ENCODE measurements at regions not wholly inside any gene's neighbourhood (a gene's known extent, or its start where the extent isn't known, plus 50 kb on each side); places are given as distances from the start of the nearest gene placed in this dataset.

- H4K12ac ChIP-seq (ENCODE audit: low read depth, low read length) = no peak overlapping the region
- H4K8ac ChIP-seq (ENCODE audit: low read depth, low read length) = no peak overlapping the region
- H3K4me3 ChIP-seq (ENCODE audit: low read depth, low read length) = no peak overlapping the region
- H2BK5ac ChIP-seq (ENCODE audit: low read depth, low read length, poor library complexity) = no peak overlapping the region
- no peak overlapping the region for H3K27ac ChIP-seq (ENCODE audit: low read depth, low read length)
- H3K79me2 ChIP-seq (ENCODE audit: control insufficient read depth, insufficient read depth, low read length, poor library complexity) = no peaks in the 10 kb centered on the region
- H3K23ac ChIP-seq (ENCODE audit: low read length) = no peak overlapping the region
- H3K14ac ChIP-seq (ENCODE audit: low read length) = no peak overlapping the region
- H3K27me3 ChIP-seq (ENCODE audit: insufficient read depth, low read length) = no peaks in the 10 kb centered on the region
- no peak overlapping the region for H2AFZ ChIP-seq (ENCODE audit: insufficient read depth, low read length, poor library complexity)
- no peaks in the 10 kb centered on the region for H3K36me3 ChIP-seq (ENCODE audit: control insufficient read depth in 1 of 2, insufficient read depth in 2 of 2, low read length in 2 of 2)
- DNase-seq = no peak
- H3K9ac ChIP-seq (ENCODE audit: low read length) = no peak overlapping the region
- H2BK120ac ChIP-seq (ENCODE audit: insufficient read depth, low read length, poor library complexity) = no peak overlapping the region
- no peak overlapping the region for H3K4me2 ChIP-seq (ENCODE audit: low read length)
- H3K9me3 ChIP-seq (ENCODE audit: insufficient read depth, low read depth, low read length) = no peaks in the 10 kb centered on the region
- H3K4me1 ChIP-seq (ENCODE audit: control insufficient read depth in 1 of 2, insufficient read depth in 2 of 2, low read length in 2 of 2) = no peaks in the 10 kb centered on the region
- no peak overlapping the region for H2AK5ac ChIP-seq (ENCODE audit: low read length)
- no peaks in the 10 kb centered on the region for H3K79me1 ChIP-seq (ENCODE audit: low read length)
- H2BK12ac ChIP-seq (ENCODE audit: low read length) = no peak overlapping the region
- no peak overlapping the region for H3K4ac ChIP-seq (ENCODE audit: low read depth, low read length)
- H4K91ac ChIP-seq (ENCODE audit: low read depth, low read length) = no peak overlapping the region
- H3K18ac ChIP-seq (ENCODE audit: low read length) = no peak overlapping the region
- WGBS (ENCODE audit: extremely low coverage, insufficient coverage, insufficient read length) = no CpG with 5 or more reads among the region's 9 CpGs
Measured at GRCh38 chr12:93061473-93062419, 132.7 kb upstream of the EEA1 start.

- Histone ChIP-seq H4K91ac (ENCODE audit: low read depth, low read length) (no peak overlapping the region), H3K4ac (ENCODE audit: low read depth, low read length) (no peak overlapping the region), H2BK12ac (ENCODE audit: low read length) (no peak overlapping the region), H3K27ac (ENCODE audit: low read depth, low read length) (no peak overlapping the region), H3K18ac (ENCODE audit: low read length) (no peak overlapping the region), H3K23ac (ENCODE audit: low read length) (no peak overlapping the region), H2BK5ac (ENCODE audit: low read depth, low read length, poor library complexity) (no peak overlapping the region), H3K36me3 (ENCODE audit: control insufficient read depth in 1 of 2, insufficient read depth in 2 of 2, low read length in 2 of 2) (no peaks in the 10 kb centered on the region), H2BK120ac (ENCODE audit: insufficient read depth, low read length, poor library complexity) (no peak overlapping the region), H3K4me2 (ENCODE audit: low read length) (no peak overlapping the region), H3K4me1 (ENCODE audit: control insufficient read depth in 1 of 2, insufficient read depth in 2 of 2, low read length in 2 of 2) (no peaks in the 10 kb centered on the region), H3K27me3 (ENCODE audit: insufficient read depth, low read length) (no peaks in the 10 kb centered on the region), H3K9me3 (ENCODE audit: insufficient read depth, low read depth, low read length) (no peaks in the 10 kb centered on the region), H4K12ac (ENCODE audit: low read depth, low read length) (no peak overlapping the region), H3K9ac (ENCODE audit: low read length) (no peak overlapping the region), H2AFZ (ENCODE audit: insufficient read depth, low read length, poor library complexity) (no peak overlapping the region), H3K4me3 (ENCODE audit: low read depth, low read length) (no peak overlapping the region), H3K14ac (ENCODE audit: low read length) (no peak overlapping the region), H2AK5ac (ENCODE audit: low read length) (no peak overlapping the region), H3K79me1 (ENCODE audit: low read length) (no peaks in the 10 kb centered on the region), H3K79me2 (ENCODE audit: control insufficient read depth, insufficient read depth, low read length, poor library complexity) (no peaks in the 10 kb centered on the region), H4K8ac (ENCODE audit: low read depth, low read length) (no peak overlapping the region)
- whole genome bisulfite sequencing (ENCODE audit: extremely low coverage, insufficient coverage, insufficient read length) = no CpG with 5 or more reads among the region's 3 CpGs
- DNase-seq = peak in 1 of 2 donors; percentile 53
Measured at GRCh38 chr12:93065896-93066295, 136.8 kb upstream of the EEA1 start.

GRCh38 chr12:93072340-93072739 is 143.2 kb upstream of the EEA1 start:
- H3K4ac ChIP-seq (ENCODE audit: low read depth, low read length) = no peak overlapping the region
- no peak for DNase-seq
- no peak overlapping the region for H4K12ac ChIP-seq (ENCODE audit: low read depth, low read length)
- no peaks in the 10 kb centered on the region for H3K4me1 ChIP-seq (ENCODE audit: control insufficient read depth in 1 of 2, insufficient read depth in 2 of 2, low read length in 2 of 2)
- H3K23ac ChIP-seq (ENCODE audit: low read length) = no peak overlapping the region
- H2BK5ac ChIP-seq (ENCODE audit: low read depth, low read length, poor library complexity) = no peak overlapping the region
- no peak overlapping the region for H3K9ac ChIP-seq (ENCODE audit: low read length)
- no peak overlapping the region for H3K18ac ChIP-seq (ENCODE audit: low read length)
- no peaks in the 10 kb centered on the region for H3K79me2 ChIP-seq (ENCODE audit: control insufficient read depth, insufficient read depth, low read length, poor library complexity)
- H4K91ac ChIP-seq (ENCODE audit: low read depth, low read length) = no peak overlapping the region
- H3K36me3 ChIP-seq (ENCODE audit: control insufficient read depth in 1 of 2, insufficient read depth in 2 of 2, low read length in 2 of 2) = no peaks in the 10 kb centered on the region
- no peaks in the 10 kb centered on the region for H3K9me3 ChIP-seq (ENCODE audit: insufficient read depth, low read depth, low read length)
- no peak overlapping the region for H2BK120ac ChIP-seq (ENCODE audit: insufficient read depth, low read length, poor library complexity)
- no peak overlapping the region for H3K14ac ChIP-seq (ENCODE audit: low read length)
- no peak overlapping the region for H3K4me3 ChIP-seq (ENCODE audit: low read depth, low read length)
- H2BK12ac ChIP-seq (ENCODE audit: low read length) = no peak overlapping the region
- H3K27me3 ChIP-seq (ENCODE audit: insufficient read depth, low read length) = no peaks in the 10 kb centered on the region
- no CpG with 5 or more reads among the region's 4 CpGs for WGBS (ENCODE audit: extremely low coverage, insufficient coverage, insufficient read length)
- H3K79me1 ChIP-seq (ENCODE audit: low read length) = no peaks in the 10 kb centered on the region
- H3K4me2 ChIP-seq (ENCODE audit: low read length) = no peak overlapping the region
- H4K8ac ChIP-seq (ENCODE audit: low read depth, low read length) = no peak overlapping the region
- no peak overlapping the region for H2AFZ ChIP-seq (ENCODE audit: insufficient read depth, low read length, poor library complexity)
- no peak overlapping the region for H3K27ac ChIP-seq (ENCODE audit: low read depth, low read length)
- no peak overlapping the region for H2AK5ac ChIP-seq (ENCODE audit: low read length)

DNA sequence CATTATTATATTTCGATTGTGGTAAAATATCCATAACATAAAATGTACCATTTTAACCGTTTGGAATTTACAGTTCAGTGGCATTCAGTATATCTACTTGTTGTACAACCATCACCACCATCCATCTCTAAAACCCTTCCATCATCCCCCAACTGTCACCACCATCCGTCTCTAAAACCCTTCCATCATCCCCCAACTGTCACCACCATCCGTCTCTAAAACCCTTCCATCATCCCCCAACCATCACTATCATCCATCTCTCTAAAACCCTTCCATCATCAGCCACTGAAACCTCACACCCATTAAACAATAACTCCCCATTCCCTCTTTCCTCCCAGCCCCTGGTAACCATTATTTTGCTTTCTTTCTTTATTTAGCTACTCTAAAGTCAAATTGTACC is 144.2 kb upstream of the EEA1 start:
- H3K27ac ChIP-seq (ENCODE audit: low read depth, low read length) = no peak overlapping the region
- 100% methylated on average over 1 of the region's 4 CpGs for whole genome bisulfite sequencing (ENCODE audit: extremely low coverage, insufficient coverage, insufficient read length)

More for the DNA sequence above, 144.2 kb upstream of the EEA1 start:
- no peaks in the 10 kb centered on the region for H3K79me2 ChIP-seq (ENCODE audit: control insufficient read depth, insufficient read depth, low read length, poor library complexity)
- H3K4me3 ChIP-seq (ENCODE audit: low read depth, low read length) = no peak overlapping the region
- H2AK5ac ChIP-seq (ENCODE audit: low read length) = no peak overlapping the region
- DNase-seq = no peak
- H4K91ac ChIP-seq (ENCODE audit: low read depth, low read length) = no peak overlapping the region
- H3K27me3 ChIP-seq (ENCODE audit: insufficient read depth, low read length) = no peaks in the 10 kb centered on the region
- H4K8ac ChIP-seq (ENCODE audit: low read depth, low read length) = no peak overlapping the region
- no peak overlapping the region for H3K23ac ChIP-seq (ENCODE audit: low read length)
- no peak overlapping the region for H3K4ac ChIP-seq (ENCODE audit: low read depth, low read length)
- H2BK5ac ChIP-seq (ENCODE audit: low read depth, low read length, poor library complexity) = no peak overlapping the region
- no peaks in the 10 kb centered on the region for H3K79me1 ChIP-seq (ENCODE audit: low read length)
- no peaks in the 10 kb centered on the region for H3K9me3 ChIP-seq (ENCODE audit: insufficient read depth, low read depth, low read length)
- H3K36me3 ChIP-seq (ENCODE audit: control insufficient read depth in 1 of 2, insufficient read depth in 2 of 2, low read length in 2 of 2) = no peaks in the 10 kb centered on the region
- H2BK120ac ChIP-seq (ENCODE audit: insufficient read depth, low read length, poor library complexity) = no peak overlapping the region
- no peak overlapping the region for H4K12ac ChIP-seq (ENCODE audit: low read depth, low read length)
- H3K4me1 ChIP-seq (ENCODE audit: control insufficient read depth in 1 of 2, insufficient read depth in 2 of 2, low read length in 2 of 2) = no peaks in the 10 kb centered on the region
- no peak overlapping the region for H3K9ac ChIP-seq (ENCODE audit: low read length)
- no peak overlapping the region for H2AFZ ChIP-seq (ENCODE audit: insufficient read depth, low read length, poor library complexity)
- H3K18ac ChIP-seq (ENCODE audit: low read length) = no peak overlapping the region
- no peak overlapping the region for H3K4me2 ChIP-seq (ENCODE audit: low read length)
- H2BK12ac ChIP-seq (ENCODE audit: low read length) = no peak overlapping the region
- H3K14ac ChIP-seq (ENCODE audit: low read length) = no peak overlapping the region
